GM06990 (cell line): ENCODE measurements at regions not wholly inside any gene's neighbourhood (a gene's known extent, or its start where the extent isn't known, plus 50 kb on each side); places are given as distances from the start of the nearest gene placed in this dataset.
A peak's percentile ranks its signal among the peaks of the same experiment; 100 is the strongest.

ENCODE experiments used
- DNase-seq: peaks from one replicate; pipeline ENCODE4 v3.0.0-alpha.2; 2011; ENCODE audit not compliant: insufficient read length; ENCODE audit errors: extremely low read depth
- H3K27me3 ChIP-seq: replicated peaks from 2 replicates; pipeline ENCODE4 v1.6.0; 2011; ENCODE audit warnings: low read length; ENCODE audit not compliant: control insufficient read depth, insufficient read depth
- H3K36me3 ChIP-seq: 2 replicates; pipeline ENCODE4 v1.5.1; 2011; ENCODE audit warnings: low read length; ENCODE audit not compliant: control insufficient read depth, insufficient read depth
- H3K4me3 ChIP-seq: replicated peaks from 2 replicates; pipeline ENCODE4 v1.5.1; 2011; ENCODE audit warnings: low read depth, mild to moderate bottlenecking, control low read depth, low read length
- TF ChIP-seq, protein P1 (sequence below): IDR thresholded peaks from 2 replicates; pipeline ENCODE4 v1.5.1; 2011; ENCODE audit warnings: low read length, control low read depth, mild to moderate bottlenecking, inconsistent platforms; ENCODE audit not compliant: insufficient read depth, poor library complexity, severe bottlenecking

DNA sequence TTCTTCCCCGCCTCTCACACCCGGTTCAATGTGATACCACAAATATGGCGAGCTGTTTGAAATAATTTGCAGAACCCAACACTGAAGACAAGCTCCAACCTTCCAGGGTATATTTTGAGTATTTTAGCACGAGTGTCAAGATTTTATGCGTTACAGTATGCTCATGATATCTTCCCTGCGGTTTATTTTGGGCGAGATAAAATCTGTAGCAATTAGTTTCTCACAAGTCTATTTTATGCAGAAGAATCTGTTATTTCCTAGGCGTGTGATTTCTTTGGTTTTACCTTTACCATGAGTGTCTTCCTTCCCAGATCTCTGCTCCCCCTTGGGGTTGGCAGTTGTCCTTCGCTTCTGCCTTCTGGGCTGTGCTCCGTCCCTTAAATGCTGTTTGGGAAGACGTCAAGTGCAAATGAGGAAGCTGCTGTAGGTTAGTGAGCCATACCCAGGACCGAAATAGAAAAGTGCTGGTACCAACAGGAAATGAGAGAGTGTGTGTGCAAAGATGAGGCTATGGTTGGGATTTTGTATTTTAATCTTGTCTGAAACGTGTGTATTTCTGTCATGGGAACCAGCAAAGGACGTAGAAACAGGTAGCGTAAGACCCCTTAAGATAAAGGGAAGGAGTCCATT lies 299.8 kb downstream of the KLF6 start:
- DNase-seq, result no peak

DNA sequence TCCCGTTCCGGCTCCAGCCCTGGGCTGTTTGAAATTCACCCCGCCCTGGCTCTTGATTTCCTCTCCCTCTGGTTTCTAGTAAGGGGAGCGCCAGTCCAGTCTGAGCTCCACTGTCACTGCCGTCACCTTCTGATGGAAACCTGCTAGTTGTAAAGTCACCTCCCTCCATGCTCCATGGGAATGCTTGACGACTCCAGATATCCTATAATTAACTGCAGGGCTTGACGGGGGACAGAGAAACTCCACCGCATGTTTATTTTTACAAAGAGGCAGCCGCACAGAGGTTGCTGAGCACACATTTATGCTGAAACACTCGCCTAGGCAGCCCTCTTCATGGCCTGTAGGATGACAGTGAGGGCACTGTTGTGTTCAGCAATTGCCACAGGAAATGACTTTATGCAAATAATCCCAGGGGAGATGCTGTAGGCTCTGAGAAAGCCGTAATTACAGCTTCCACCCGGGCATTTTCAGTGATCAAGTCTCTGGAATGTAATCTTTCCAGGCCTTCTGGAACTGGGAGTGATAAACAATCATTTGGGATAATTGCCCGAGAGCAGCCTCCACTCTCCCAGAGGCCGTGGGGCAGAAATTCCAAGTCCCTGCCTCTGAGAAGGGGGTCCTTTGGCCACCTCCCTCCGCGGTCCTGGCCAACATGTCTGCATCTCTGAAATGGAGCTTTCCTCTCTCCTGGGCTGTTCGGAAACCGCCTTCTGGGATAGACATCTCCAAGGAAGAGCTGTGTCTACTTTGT lies 300.5 kb downstream of the KLF6 start:
- Histone ChIP-seq H3K4me3 (peak overlapping the region; percentile 15), H3K36me3 (no peaks in the 10 kb centered on the region), H3K27me3 (no peaks in the 10 kb centered on the region)
- TF ChIP-seq, protein P1, sequence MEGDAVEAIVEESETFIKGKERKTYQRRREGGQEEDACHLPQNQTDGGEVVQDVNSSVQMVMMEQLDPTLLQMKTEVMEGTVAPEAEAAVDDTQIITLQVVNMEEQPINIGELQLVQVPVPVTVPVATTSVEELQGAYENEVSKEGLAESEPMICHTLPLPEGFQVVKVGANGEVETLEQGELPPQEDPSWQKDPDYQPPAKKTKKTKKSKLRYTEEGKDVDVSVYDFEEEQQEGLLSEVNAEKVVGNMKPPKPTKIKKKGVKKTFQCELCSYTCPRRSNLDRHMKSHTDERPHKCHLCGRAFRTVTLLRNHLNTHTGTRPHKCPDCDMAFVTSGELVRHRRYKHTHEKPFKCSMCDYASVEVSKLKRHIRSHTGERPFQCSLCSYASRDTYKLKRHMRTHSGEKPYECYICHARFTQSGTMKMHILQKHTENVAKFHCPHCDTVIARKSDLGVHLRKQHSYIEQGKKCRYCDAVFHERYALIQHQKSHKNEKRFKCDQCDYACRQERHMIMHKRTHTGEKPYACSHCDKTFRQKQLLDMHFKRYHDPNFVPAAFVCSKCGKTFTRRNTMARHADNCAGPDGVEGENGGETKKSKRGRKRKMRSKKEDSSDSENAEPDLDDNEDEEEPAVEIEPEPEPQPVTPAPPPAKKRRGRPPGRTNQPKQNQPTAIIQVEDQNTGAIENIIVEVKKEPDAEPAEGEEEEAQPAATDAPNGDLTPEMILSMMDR, result no peak
- no peak for DNase-seq

More for the DNA sequence above, 299.8 kb downstream of the KLF6 start:
- H3K4me3 ChIP-seq, result peak overlapping the region; percentile 15
- TF ChIP-seq, protein P1, result no peak
- H3K27me3 ChIP-seq, result no peaks in the 10 kb centered on the region
- H3K36me3 ChIP-seq, result no peaks in the 10 kb centered on the region

DNA sequence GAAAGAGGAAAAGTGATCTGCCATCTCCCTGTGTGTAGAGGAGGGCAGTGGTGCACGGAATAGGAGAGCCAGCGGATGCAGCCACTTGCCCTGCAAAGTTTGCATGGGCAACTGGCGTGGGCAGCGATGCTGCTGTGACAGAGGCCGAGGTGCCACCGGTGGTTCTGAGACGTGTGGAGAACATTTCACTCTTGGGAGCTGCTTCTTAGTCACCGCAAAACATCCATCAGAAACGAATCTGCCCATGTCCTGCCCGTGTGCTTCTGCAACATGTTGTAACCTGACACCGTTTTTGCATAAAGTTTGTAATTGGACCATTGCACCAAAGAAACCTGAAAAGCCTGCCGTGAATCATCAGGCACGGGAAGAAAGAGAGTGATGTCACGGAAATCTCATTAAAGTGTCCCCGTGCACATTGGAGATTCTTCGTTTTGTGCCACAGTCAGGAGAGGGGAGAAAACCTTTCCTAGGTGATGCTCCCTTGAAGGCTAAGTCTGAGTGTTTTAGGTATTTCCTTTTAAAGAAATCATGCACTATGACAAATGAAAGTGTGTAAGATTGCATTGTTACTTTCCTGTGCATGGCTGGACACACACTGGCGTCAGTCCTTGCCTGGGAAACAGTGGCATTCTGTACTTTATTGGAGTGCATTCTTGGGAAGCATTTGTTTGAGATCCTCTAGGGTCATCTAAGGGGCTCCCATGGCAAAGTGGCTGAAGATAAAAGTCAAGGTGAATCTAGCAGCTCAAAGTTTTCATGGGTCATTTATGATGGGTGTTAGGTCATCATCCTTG lies 302.6 kb downstream of the KLF6 start:
- DNase-seq, result no peak
- Histone ChIP-seq H3K36me3 (no peaks in the 10 kb centered on the region), H3K27me3 (no peaks in the 10 kb centered on the region), H3K4me3 (no peak overlapping the region)
- TF ChIP-seq, protein P1, result no peak

DNA sequence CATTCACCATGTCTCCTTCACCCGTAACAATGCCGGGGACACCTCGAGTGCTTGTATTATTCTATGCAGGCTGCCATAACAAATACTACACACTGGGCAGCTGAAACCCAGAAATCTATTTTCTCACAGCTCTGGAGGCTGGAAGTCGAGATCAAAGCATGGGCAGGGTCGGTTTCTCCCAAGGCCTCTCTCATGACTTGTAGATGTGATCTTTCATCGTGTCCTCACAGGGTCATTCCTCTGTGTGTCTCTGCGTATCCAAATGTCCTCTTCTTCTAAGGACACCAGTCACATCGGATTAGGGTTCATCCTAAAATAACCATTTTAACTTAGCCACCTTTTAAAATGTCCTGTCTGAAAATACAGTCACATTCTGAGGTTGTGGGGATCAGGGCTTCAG lies 303.5 kb downstream of the KLF6 start:
- H3K27me3 ChIP-seq, result no peaks in the 10 kb centered on the region
- TF ChIP-seq, protein P1, result no peak
- no peak for DNase-seq
- no peaks in the 10 kb centered on the region for H3K36me3 ChIP-seq
- no peak overlapping the region for H3K4me3 ChIP-seq

DNA sequence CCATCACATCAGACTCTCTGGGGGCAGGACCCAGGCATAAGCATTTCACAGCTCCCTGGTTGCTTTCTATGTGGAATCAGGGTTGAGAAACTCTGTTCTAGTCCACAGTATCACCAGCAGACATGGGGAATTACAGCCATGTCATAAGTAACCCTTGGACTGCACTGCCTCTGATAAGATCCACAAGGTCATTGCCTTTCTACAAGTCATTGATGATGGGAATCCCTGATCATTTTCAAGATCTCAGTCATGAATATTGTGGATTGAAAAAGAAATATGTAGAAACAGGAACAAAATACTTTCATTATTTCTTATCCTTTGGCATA lies 304.1 kb downstream of the KLF6 start:
- no peak for DNase-seq
- Histone ChIP-seq H3K36me3 (no peaks in the 10 kb centered on the region), H3K27me3 (no peaks in the 10 kb centered on the region), H3K4me3 (no peak overlapping the region)
- TF ChIP-seq, protein P1, result no peak
